SK-N-SH (cell line): ENCODE measurements at regions not wholly inside any gene's neighbourhood (a gene's known extent, or its start where the extent isn't known, plus 50 kb on each side); places are given as distances from the start of the nearest gene placed in this dataset.

Experiments used
- CTCF ChIA-PET: fragments of 300-600, 350-600 bp; formaldehyde crosslinking; extraction: SDS; loops from one replicate; lab custom pipeline; 2021; lab: Yijun Ruan, JAX
- POLR2A ChIA-PET: fragments of 350-600 bp; sonication (Branson Sonifier 250); formaldehyde crosslinking; extraction: SDS; loops from one replicate; lab custom pipeline; 2020; ENCODE audit warnings: antibody characterized with exemption, inconsistent platforms; lab: Yijun Ruan, JAX
- DNase-seq: peaks from one replicate; pipeline ENCODE4 v3.0.0; 2012
- H2AFZ ChIP-seq: fragments of 200-600 bp; sonication (generic); 2 replicates; pipeline ENCODE4 v1.8.1; 2016; ENCODE audit warnings: antibody characterized with exemption, mild to moderate bottlenecking, low read depth
- H3F3A ChIP-seq: fragments of 200-600 bp; sonication (generic); replicated peaks from 2 replicates; pipeline ENCODE3; 2016; ENCODE audit warnings: antibody characterized with exemption, mild to moderate bottlenecking; ENCODE audit not compliant: insufficient read depth
- H3K27ac ChIP-seq, 2 experiments: fragments of 200-500 bp in 1 of 2; fragments of 200-600 bp in 1 of 2; sonication (Bioruptor generic) in 1 of 2; sonication (generic), shearing (Covaris generic) in 1 of 2; 2 replicates each; pipeline versions ENCODE4 v1.5.1 to v1.6.1; 2014 to 2016; ENCODE audit warnings: low read depth in 2 of 2, inconsistent platforms in 1 of 2, low read length in 1 of 2, mild to moderate bottlenecking in 1 of 2, mixed read lengths in 1 of 2
- H3K27me3 ChIP-seq: fragments of 200-600 bp; sonication (generic), shearing (Covaris generic); 2 replicates; pipeline ENCODE4 v1.6.1; 2016; ENCODE audit warnings: mixed run types; ENCODE audit not compliant: insufficient read depth
- H3K36me3 ChIP-seq, 2 experiments: fragments of 200-500 bp in 1 of 2; fragments of 200-600 bp in 1 of 2; sonication (Bioruptor generic) in 1 of 2; sonication (generic) in 1 of 2; replicated peaks in 1 of 2; 2 replicates each; pipeline versions ENCODE3 to v1.5.1; 2014 to 2016; ENCODE audit warnings: low read length in 1 of 2, mild to moderate bottlenecking in 1 of 2; ENCODE audit not compliant: insufficient read depth in 2 of 2, control insufficient read depth in 1 of 2
- H3K4me1 ChIP-seq, 2 experiments: fragments of 200-500 bp in 1 of 2; fragments of 200-600 bp in 1 of 2; sonication (Bioruptor generic) in 1 of 2; sonication (generic), shearing (Covaris generic) in 1 of 2; 2 replicates each; pipeline versions ENCODE4 v1.5.1 to v1.6.1; 2014 to 2016; ENCODE audit warnings: low read depth in 1 of 2, low read length in 1 of 2, mixed run types in 1 of 2; ENCODE audit not compliant: insufficient read depth in 2 of 2, control insufficient read depth in 1 of 2
- H3K4me2 ChIP-seq: fragments of 200-600 bp; sonication (generic), shearing (Covaris generic); 2 replicates; pipeline ENCODE4 v1.6.1; 2017; ENCODE audit warnings: mixed run types
- H3K4me3 ChIP-seq, 2 experiments: fragments of 200-500 bp in 1 of 2; fragments of 200-600 bp in 1 of 2; sonication (Bioruptor generic) in 1 of 2; sonication (generic), shearing (Covaris generic) in 1 of 2; 2 replicates each; pipeline versions ENCODE4 v1.5.1 to v1.8.1; 2014 to 2016; ENCODE audit warnings: low read depth in 2 of 2, inconsistent platforms in 1 of 2, low read length in 1 of 2, mild to moderate bottlenecking in 1 of 2, mixed read lengths in 1 of 2, moderate library complexity in 1 of 2
- H3K79me2 ChIP-seq: fragments of 200-600 bp; sonication (generic); 2 replicates; pipeline ENCODE4 v1.8.1; 2017; ENCODE audit warnings: mild to moderate bottlenecking; ENCODE audit not compliant: insufficient read depth
- H3K9ac ChIP-seq: fragments of 200-600 bp; sonication (generic); 2 replicates; pipeline ENCODE4 v1.6.1; 2017; ENCODE audit warnings: mixed run types
- H3K9me2 ChIP-seq: fragments of 200-600 bp; sonication (generic); 2 replicates; pipeline ENCODE4 v1.6.1; 2017; ENCODE audit warnings: mixed run types
- H3K9me3 ChIP-seq: fragments of 200-600 bp; sonication (generic); 2 replicates; pipeline ENCODE4 v1.6.1; 2017; ENCODE audit warnings: mixed run types, mild to moderate bottlenecking, moderate library complexity
- H4K20me1 ChIP-seq: fragments of 200-600 bp; sonication (generic); 2 replicates; pipeline ENCODE4 v1.6.1; 2017; ENCODE audit warnings: mild to moderate bottlenecking, mixed run types; ENCODE audit not compliant: insufficient read depth
- CTCF ChIP-seq: fragments of 200-600 bp; sonication (generic); IDR thresholded peaks from 2 replicates; pipeline ENCODE4 v1.6.1; 2017; ENCODE audit warnings: antibody characterized with exemption, mild to moderate bottlenecking, moderate library complexity
- EZH2phosphoT487 ChIP-seq: fragments of 200-600 bp; sonication (generic); IDR thresholded peaks from 2 replicates; pipeline ENCODE4 v1.6.1; 2017; ENCODE audit warnings: low read depth, mixed run types, mild to moderate bottlenecking, antibody characterized with exemption, moderate library complexity, borderline replicate concordance
- FOXJ3 ChIP-seq: sonication (generic); formaldehyde crosslinking; IDR thresholded peaks from 2 replicates; pipeline ENCODE4 v1.5.1; 2020; ENCODE audit warnings: mild to moderate bottlenecking, missing genetic modification reagents
- GATA2 ChIP-seq: sonication (generic); formaldehyde crosslinking; IDR thresholded peaks from 2 replicates; pipeline ENCODE4 v1.5.0; 2020; ENCODE audit warnings: mild to moderate bottlenecking, missing genetic modification reagents
- JUND ChIP-seq: IDR thresholded peaks from 2 replicates; pipeline ENCODE4 v1.4.0; 2012
- MAX ChIP-seq: IDR thresholded peaks from 2 replicates; pipeline ENCODE4 v1.4.0; 2012; ENCODE audit warnings: low read depth
- MEF2A ChIP-seq: IDR thresholded peaks from 2 replicates; pipeline ENCODE4 v1.4.0; 2012; ENCODE audit warnings: low read depth, borderline replicate concordance
- POLR2AphosphoS5 ChIP-seq: IDR thresholded peaks from 2 replicates; pipeline ENCODE4 v1.6.1; 2012; ENCODE audit warnings: low read depth, low read length
- RCOR1 ChIP-seq: fragments of 150-350 bp; IDR thresholded peaks from 2 replicates; pipeline ENCODE4 v1.6.1; 2017; ENCODE audit warnings: antibody characterized with exemption, low read length
- REST ChIP-seq: IDR thresholded peaks from 2 replicates; pipeline ENCODE4 v1.6.1; 2012; ENCODE audit warnings: mild to moderate bottlenecking, low read depth, low read length, moderate library complexity
- RFX5 ChIP-seq: IDR thresholded peaks from 2 replicates; pipeline ENCODE4 v1.6.1; 2012; ENCODE audit warnings: mild to moderate bottlenecking, improper control_type of control experiment, low read length
- RXRA ChIP-seq: IDR thresholded peaks from 2 replicates; pipeline ENCODE4 v1.4.0; 2012; ENCODE audit warnings: low read depth, mild to moderate bottlenecking, borderline replicate concordance
- SMC3 ChIP-seq: IDR thresholded peaks from 2 replicates; pipeline ENCODE4 v1.6.1; 2012; ENCODE audit warnings: low read depth, low read length, improper control_type of control experiment
- TCF12 ChIP-seq: IDR thresholded peaks from 2 replicates; pipeline ENCODE4 v1.4.0; 2012
- YY1 ChIP-seq: IDR thresholded peaks from 2 replicates; pipeline ENCODE4 v1.4.0; 2012; ENCODE audit warnings: low read depth, mild to moderate bottlenecking
- WGBS: methylation state at CpG from one replicate; pipeline ENCODE4 v1.1.6; 2017; ENCODE audit warnings: low lambda C conversion rate; 5-methylcytosine and 5-hydroxymethylcytosine counted together

- Histone ChIP-seq H3K4me3 (no peak overlapping the region), H3K36me3 (no peaks in the 10 kb centered on the region), H3K4me1 (no peaks in the 10 kb centered on the region), H3K27ac (no peak overlapping the region), H3K79me2 (no peaks in the 10 kb centered on the region), H3K4me2 (no peak overlapping the region), H3K9me2 (no peaks in the 10 kb centered on the region), H4K20me1 (no peaks in the 10 kb centered on the region), H3K9me3 (no peaks in the 10 kb centered on the region), H3K9ac (no peak overlapping the region), H2AFZ (no peak overlapping the region), H3F3A (peaks cover 4% of the 10 kb centered on the region), H3K27me3 (no peaks in the 10 kb centered on the region)
- ChIA-PET CTCF (no interaction called here), POLR2A (no interaction called here)
- WGBS = 59% methylated on average over 3 of the region's 3 CpGs
- TF ChIP-seq EZH2phosphoT487 = no peak
- TF ChIP-seq RXRA = no peak
- no peak for TF ChIP-seq REST
- TF ChIP-seq POLR2AphosphoS5 = no peak
- no peak for TF ChIP-seq CTCF
- TF ChIP-seq MAX = no peak
- no peak for TF ChIP-seq RFX5
- TF ChIP-seq YY1 = no peak
- no peak for TF ChIP-seq GATA2 (CRISPR knock-in tag)
- no peak for TF ChIP-seq SMC3
- TF ChIP-seq RCOR1 = no peak
- no peak for TF ChIP-seq FOXJ3 (CRISPR knock-in tag)
- no peak for TF ChIP-seq TCF12
- TF ChIP-seq MEF2A = no peak
- no peak for TF ChIP-seq JUND
- DNase-seq = no peak
These were observed 2136.1 kb upstream of the PCDH20 start for GRCh38 chr13:63551731-63552130.
